A673 (cell line): ENCODE measurements at regions not wholly inside any gene's neighbourhood (a gene's known extent, or its start where the extent isn't known, plus 50 kb on each side); places are given as distances from the start of the nearest gene placed in this dataset.

Source experiments
- BruUV-seq: library from RNA; stranded (reverse); fragments of 400-500 nt; replicated peaks from 2 replicates; lab custom pipeline; 2021; lab: Mats Ljungman, UMichigan
- CTCF ChIA-PET: fragments of 300-600 bp; sonication (Branson Sonifier 250); formaldehyde crosslinking; loops from one replicate; lab custom pipeline; 2022; ENCODE audit warnings: antibody characterized with exemption; lab: Charles Lee
- POLR2A ChIA-PET: fragments of 300-600 bp; sonication (Branson Sonifier 250); formaldehyde crosslinking; loops from one replicate; lab custom pipeline; 2022; ENCODE audit warnings: antibody characterized with exemption; ENCODE audit not compliant: low non-redundant PET; lab: Charles Lee
- DNase-seq: peaks from one replicate; pipeline ENCODE4 v3.0.0-alpha.2; 2015; ENCODE audit warnings: low spot score
- H3K27ac ChIP-seq: fragments of 200-600 bp; sonication (generic); 2 replicates; pipeline ENCODE4 v1.5.1; 2016; ENCODE audit warnings: mixed run types, low read depth, mild to moderate bottlenecking, mixed read lengths, antibody characterized with exemption, low read length; ENCODE audit not compliant: poor library complexity, severe bottlenecking
- H3K27me3 ChIP-seq: fragments of 200-600 bp; sonication (generic); replicated peaks from 2 replicates; pipeline ENCODE4 v1.6.1; 2017; ENCODE audit warnings: mixed run types, low read depth, mild to moderate bottlenecking, mixed read lengths, antibody characterized with exemption, low read length; ENCODE audit not compliant: insufficient read depth, poor library complexity
- H3K36me3 ChIP-seq: fragments of 200-600 bp; sonication (generic); 2 replicates; pipeline ENCODE4 v1.6.1; 2016; ENCODE audit warnings: mixed run types, mild to moderate bottlenecking, mixed read lengths, antibody characterized with exemption, low read length; ENCODE audit not compliant: insufficient read depth, poor library complexity, severe bottlenecking
- H3K4me1 ChIP-seq: fragments of 200-600 bp; sonication (generic); 2 replicates; pipeline ENCODE4 v1.6.1; 2017; ENCODE audit warnings: mixed run types, mild to moderate bottlenecking, mixed read lengths, antibody characterized with exemption, low read length; ENCODE audit not compliant: insufficient read depth, poor library complexity, severe bottlenecking
- H3K4me3 ChIP-seq: fragments of 200-600 bp; sonication (generic); 2 replicates; pipeline ENCODE4 v1.5.1; 2016; ENCODE audit warnings: low read depth, mixed run types, mild to moderate bottlenecking, mixed read lengths, low read length; ENCODE audit not compliant: poor library complexity, severe bottlenecking
- H3K9me3 ChIP-seq: fragments of 200-600 bp; sonication (generic); 2 replicates; pipeline ENCODE4 v1.6.1; 2016; ENCODE audit warnings: mixed run types, low read depth, mild to moderate bottlenecking, mixed read lengths, antibody characterized with exemption, low read length; ENCODE audit not compliant: poor library complexity, severe bottlenecking
- CTCF ChIP-seq: fragments of 300-800, 200-600 bp; sonication (generic); conservative IDR thresholded peaks from 2 replicates; pipeline ENCODE4 v1.5.1; 2017; ENCODE audit warnings: low read depth, mild to moderate bottlenecking, antibody characterized with exemption, low read length, moderate library complexity, mixed read lengths
- EZH2 ChIP-seq: fragments of 200-600 bp; sonication (generic); IDR thresholded peaks from 2 replicates; pipeline ENCODE4 v1.6.1; 2017; ENCODE audit warnings: borderline replicate concordance, low read depth, mild to moderate bottlenecking, mixed read lengths, antibody characterized with exemption, low read length; ENCODE audit not compliant: poor library complexity, severe bottlenecking
- intact Hi-C: fragments of 100-400 bp; cut with micrococcal nuclease; formaldehyde crosslinking; loops from one replicate; pipeline ENCODE4 v1.10.0; 2022; ENCODE audit not compliant: unreplicated experiment

- Histone ChIP-seq H3K27me3 (no peaks in the 10 kb centered on the region), H3K27ac (no peak overlapping the region), H3K4me3 (no peak overlapping the region), H3K4me1 (peaks cover 11% of the 10 kb centered on the region), H3K36me3 (no peaks in the 10 kb centered on the region), H3K9me3 (no peaks in the 10 kb centered on the region)
- DNase-seq = peak; percentile 39
- TF ChIP-seq CTCF (no peak), EZH2 (no peak)
- BruUV-seq = no TSS peak
- ChIA-PET CTCF (no interaction called here), POLR2A (no interaction called here)
- intact Hi-C loops = no loop called here
Observed at GRCh38 chr9:111154081-111154562, 115.9 kb upstream of the LPAR1 start.

GRCh38 chr9:111152614-111153406 lies 114.5 kb upstream of the LPAR1 start:
- ChIA-PET CTCF (no interaction called here), POLR2A (no interaction called here)
- BruUV-seq = no TSS peak
- Histone ChIP-seq H3K27me3 (no peaks in the 10 kb centered on the region), H3K36me3 (no peaks in the 10 kb centered on the region), H3K9me3 (no peaks in the 10 kb centered on the region), H3K4me1 (peaks cover 11% of the 10 kb centered on the region), H3K4me3 (no peak overlapping the region), H3K27ac (no peak overlapping the region)
- DNase-seq = no peak
- TF ChIP-seq CTCF (no peak), EZH2 (no peak)
- intact Hi-C loops = no loop called here

- TF ChIP-seq EZH2 = no peak
- peak; percentile 26; the same call in 1 of the 2 replicates for TF ChIP-seq CTCF
- BruUV-seq = no TSS peak
- Histone ChIP-seq H3K4me3 (no peak overlapping the region), H3K27ac (no peak overlapping the region), H3K4me1 (peaks cover 11% of the 10 kb centered on the region), H3K9me3 (no peaks in the 10 kb centered on the region), H3K36me3 (no peaks in the 10 kb centered on the region), H3K27me3 (no peaks in the 10 kb centered on the region)
- CTCF ChIA-PET = no interaction called here
- peak; percentile 28 for DNase-seq
- POLR2A ChIA-PET = no interaction called here
- intact Hi-C loops = no loop called here
Observed at GRCh38 chr9:111151537-111151936, 113.3 kb upstream of the LPAR1 start.
